IMR-90 (cell line): ENCODE measurements at regions not wholly inside any gene's neighbourhood (a gene's known extent, or its start where the extent isn't known, plus 50 kb on each side); places are given as distances from the start of the nearest gene placed in this dataset.

ENCODE experiments used
- ATAC-seq: fragments of 200-7000 bp; cut with Tn5 transposase; 2 replicates; pipeline ENCODE4 v1.9.1; 2020; ENCODE audit warnings: low read depth, mild to moderate bottlenecking, moderate library complexity
- BruUV-seq: library from RNA; stranded (reverse); fragments of 400-500 nt; replicated peaks from 2 replicates; lab custom pipeline; 2021; lab: Mats Ljungman, UMichigan
- CTCF ChIA-PET: fragments of 300-600 bp; formaldehyde crosslinking; extraction: SDS; loops from one replicate; lab custom pipeline; 2021; ENCODE audit warnings: antibody characterized with exemption; lab: Yijun Ruan, JAX
- POLR2A ChIA-PET: fragments of 300-600 bp; sonication (Branson Sonifier 250); formaldehyde crosslinking; loops from one replicate; lab custom pipeline; 2022; ENCODE audit warnings: antibody characterized with exemption; ENCODE audit not compliant: unreplicated experiment; lab: Charles Lee
- DNase-seq: peaks from one replicate; pipeline ENCODE4 v3.0.0; 2013
- H2AFZ ChIP-seq: replicated peaks from 2 replicates; pipeline ENCODE3; 2013; ENCODE audit warnings: low read length, mild to moderate bottlenecking; ENCODE audit not compliant: poor library complexity
- H2AK5ac ChIP-seq: 2 replicates; pipeline ENCODE4 v1.6.1; 2013; ENCODE audit warnings: low read depth, low read length, inconsistent platforms
- H2AK9ac ChIP-seq: replicated peaks from 2 replicates; pipeline ENCODE3; 2013; ENCODE audit warnings: mild to moderate bottlenecking, low read depth, low read length, moderate library complexity; ENCODE audit not compliant: poor library complexity
- H2BK120ac ChIP-seq: 2 replicates; pipeline ENCODE4 v1.6.1; 2013; ENCODE audit warnings: low read depth, low read length, inconsistent platforms
- H2BK15ac ChIP-seq: 3 replicates; pipeline ENCODE4 v1.6.1; 2013; ENCODE audit warnings: low read depth, low read length, inconsistent platforms
- H2BK20ac ChIP-seq: 2 replicates; pipeline ENCODE4 v1.6.1; 2013; ENCODE audit warnings: low read depth, mild to moderate bottlenecking, inconsistent platforms, low read length, moderate library complexity
- H2BK5ac ChIP-seq: 2 replicates; pipeline ENCODE4 v1.6.1; 2013; ENCODE audit warnings: mild to moderate bottlenecking, low read depth, low read length, inconsistent platforms; ENCODE audit not compliant: poor library complexity, severe bottlenecking
- H3K14ac ChIP-seq: replicated peaks from 2 replicates; pipeline ENCODE4 v1.6.1; 2013; ENCODE audit warnings: low read depth, low read length, inconsistent platforms
- H3K18ac ChIP-seq: 2 replicates; pipeline ENCODE4 v1.6.1; 2013; ENCODE audit warnings: low read depth, low read length, control low read depth
- H3K23ac ChIP-seq: 2 replicates; pipeline ENCODE4 v1.6.1; 2013; ENCODE audit warnings: low read depth, low read length, inconsistent platforms
- H3K27ac ChIP-seq: 2 replicates; pipeline ENCODE4 v1.5.1; 2013; ENCODE audit warnings: mild to moderate bottlenecking, control low read depth, low read length; ENCODE audit not compliant: insufficient read depth
- H3K27me3 ChIP-seq: 2 replicates; pipeline ENCODE4 v1.6.1; 2013; ENCODE audit warnings: low read length; ENCODE audit not compliant: control insufficient read depth, insufficient read depth
- H3K36me3 ChIP-seq: 2 replicates; pipeline ENCODE4 v1.6.1; 2013; ENCODE audit warnings: low read length, mixed read lengths; ENCODE audit not compliant: control insufficient read depth, insufficient read depth
- H3K4ac ChIP-seq: 2 replicates; pipeline ENCODE4 v1.6.1; 2013; ENCODE audit warnings: low read depth, low read length, inconsistent platforms
- H3K4me1 ChIP-seq: 2 replicates; pipeline ENCODE4 v1.6.1; 2013; ENCODE audit warnings: low read length, mixed read lengths; ENCODE audit not compliant: control insufficient read depth, insufficient read depth
- H3K4me2 ChIP-seq: 2 replicates; pipeline ENCODE4 v1.6.1; 2013; ENCODE audit warnings: low read depth, mild to moderate bottlenecking, control low read depth, low read length, moderate library complexity
- H3K4me3 ChIP-seq: 2 replicates; pipeline ENCODE4 v1.5.1; 2013; ENCODE audit warnings: low read depth, mild to moderate bottlenecking, control low read depth, low read length, moderate library complexity; ENCODE audit not compliant: insufficient read depth
- H3K56ac ChIP-seq: 2 replicates; pipeline ENCODE4 v1.6.1; 2013; ENCODE audit warnings: low read length, inconsistent platforms; ENCODE audit not compliant: insufficient read depth; ENCODE audit errors: extremely low read depth
- H3K79me1 ChIP-seq, 2 experiments: 2 replicates each; pipeline ENCODE4 v1.6.1; 2013; ENCODE audit warnings: low read length in 2 of 2, inconsistent platforms in 1 of 2, low read depth in 1 of 2
- H3K9ac ChIP-seq: 2 replicates; pipeline ENCODE4 v1.6.1; 2013; ENCODE audit warnings: low read depth, low read length, control low read depth
- H3K9me1 ChIP-seq: 2 replicates; pipeline ENCODE4 v1.6.1; 2013; ENCODE audit warnings: low read length, inconsistent platforms; ENCODE audit not compliant: insufficient read depth
- H3K9me3 ChIP-seq: 2 replicates; pipeline ENCODE4 v1.6.1; 2013; ENCODE audit warnings: low read length; ENCODE audit not compliant: control insufficient read depth, insufficient read depth
- H4K20me1 ChIP-seq: 2 replicates; pipeline ENCODE4 v1.6.1; 2013; ENCODE audit warnings: low read length, inconsistent platforms; ENCODE audit not compliant: insufficient read depth
- H4K5ac ChIP-seq: 2 replicates; pipeline ENCODE4 v1.6.1; 2013; ENCODE audit warnings: mild to moderate bottlenecking, low read depth, low read length, control low read depth
- H4K8ac ChIP-seq, 2 experiments: 2 replicates each; pipeline ENCODE4 v1.6.1; 2013; ENCODE audit warnings: low read depth in 2 of 2, low read length in 2 of 2, control low read depth in 1 of 2, inconsistent platforms in 1 of 2
- H4K91ac ChIP-seq: 2 replicates; pipeline ENCODE4 v1.6.1; 2013; ENCODE audit warnings: low read depth, low read length, inconsistent platforms; ENCODE audit not compliant: insufficient read depth
- BHLHE40 ChIP-seq: fragments of 150-350 bp; IDR thresholded peaks from 2 replicates; pipeline ENCODE4 v1.6.1; 2016; ENCODE audit warnings: mild to moderate bottlenecking, low read depth, low read length
- CEBPB ChIP-seq: IDR thresholded peaks from 2 replicates; pipeline ENCODE4 v1.6.1; 2012; ENCODE audit warnings: low read depth, low read length, improper control_type of control experiment
- CHD1 ChIP-seq: IDR thresholded peaks from 2 replicates; pipeline ENCODE4 v1.6.1; 2012; ENCODE audit warnings: low read depth, low read length, improper control_type of control experiment
- FOS ChIP-seq: fragments of 150-350 bp; IDR thresholded peaks from 2 replicates; pipeline ENCODE4 v1.6.1; 2016; ENCODE audit warnings: low read depth, low read length
- MXI1 ChIP-seq: IDR thresholded peaks from 2 replicates; pipeline ENCODE4 v1.6.1; 2012; ENCODE audit warnings: low read depth, mild to moderate bottlenecking, low read length, moderate library complexity, borderline replicate concordance
- POLR2A ChIP-seq: IDR thresholded peaks from 2 replicates; pipeline ENCODE4 v1.6.1; 2012; ENCODE audit warnings: mild to moderate bottlenecking, low read depth, low read length
- RAD21 ChIP-seq: IDR thresholded peaks from 2 replicates; pipeline ENCODE4 v1.6.1; 2012; ENCODE audit warnings: low read length, improper control_type of control experiment
- RCOR1 ChIP-seq: IDR thresholded peaks from 2 replicates; pipeline ENCODE4 v1.6.1; 2012; ENCODE audit warnings: mild to moderate bottlenecking, low read length, improper control_type of control experiment; ENCODE audit not compliant: insufficient replicate concordance
- RFX5 ChIP-seq: IDR thresholded peaks from 2 replicates; pipeline ENCODE4 v1.8.0; 2012; ENCODE audit warnings: low read depth, mild to moderate bottlenecking, low read length, moderate library complexity
- WGBS, 2 experiments: methylation state at CpG; one replicate each; pipeline versions ENCODE4 v1.1.5 to v1.1.7; 2013; ENCODE audit warnings: missing lambda C conversion rate in 2 of 2; ENCODE audit not compliant: insufficient read length in 1 of 2; ENCODE audit errors: extremely low coverage in 2 of 2; 5-methylcytosine and 5-hydroxymethylcytosine counted together
- dilution Hi-C: fragments of 300-500 bp; cut with HindIII; formaldehyde crosslinking; loops from one replicate; pipeline ENCODE4 v1.14.3; 2018; ENCODE audit warnings: low sequenced_read_pairs; ENCODE audit not compliant: unreplicated experiment
- in situ Hi-C: fragments of 300-500 bp; cut with MboI; formaldehyde crosslinking; loops from 3 replicates; pipeline ENCODE4 v1.14.3; 2019; ENCODE audit warnings: low sequenced_read_pairs, inconsistent platforms, mixed read lengths
- intact Hi-C: fragments of 100-400 bp; cut with micrococcal nuclease; formaldehyde crosslinking; loops from 2 replicates; pipeline ENCODE4 v1.10.0; 2022
- TF ChIP-seq, protein P1 (sequence below): fragments of 150-350 bp; IDR thresholded peaks from 2 replicates; pipeline ENCODE4 v1.6.1; 2017; ENCODE audit warnings: mild to moderate bottlenecking, antibody characterized with exemption, low read length, low read depth
- TF ChIP-seq, protein P2 (sequence below): conservative IDR thresholded peaks from 2 replicates; pipeline ENCODE4 v1.5.1; 2012; ENCODE audit warnings: mild to moderate bottlenecking, low read depth, low read length, improper control_type of control experiment

DNA sequence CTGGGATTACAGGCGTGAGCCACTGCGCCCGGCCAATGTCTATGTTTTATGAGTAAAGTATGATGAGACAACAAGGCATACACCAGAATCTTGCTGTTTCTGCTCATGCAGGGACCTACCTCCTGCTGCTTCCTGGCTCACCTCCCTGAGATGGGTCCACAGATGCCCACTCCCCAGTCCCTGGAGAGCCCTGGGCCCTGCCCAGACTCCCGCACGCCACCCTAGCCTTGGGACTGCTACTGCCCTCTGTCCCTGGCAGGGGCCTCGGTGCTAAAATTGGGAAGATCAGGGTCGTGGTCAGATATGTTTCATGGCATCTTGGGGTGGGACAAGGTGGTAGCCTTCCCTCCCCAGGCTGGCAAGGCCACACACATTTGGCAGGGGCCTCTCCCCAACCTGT is 84.3 kb upstream of the BCOR start:
- no peak for DNase-seq
- Histone ChIP-seq H2AFZ (no peak overlapping the region), H3K9me1 (no peaks in the 10 kb centered on the region), H2AK5ac (no peak overlapping the region), H3K4me2 (no peak overlapping the region), H3K4me3 (no peak overlapping the region), H3K9ac (no peak overlapping the region), H4K5ac (no peak overlapping the region), H3K4me1 (no peaks in the 10 kb centered on the region), H3K23ac (no peak overlapping the region), H4K8ac (no peak overlapping the region), H3K9me3 (peaks cover 11% of the 10 kb centered on the region), H3K56ac (no peak overlapping the region), H3K27ac (no peak overlapping the region), H4K91ac (no peak overlapping the region), H3K4ac (no peak overlapping the region), H2BK120ac (no peak overlapping the region), H2AK9ac (no peak overlapping the region), H2BK5ac (no peak overlapping the region), H4K20me1 (no peaks in the 10 kb centered on the region), H3K79me1 (no peaks in the 10 kb centered on the region), H2BK20ac (no peak overlapping the region), H3K27me3 (peaks cover 2% of the 10 kb centered on the region; the same call in 1 of the 2 replicates), H3K18ac (no peak overlapping the region), H3K36me3 (no peaks in the 10 kb centered on the region), H2BK15ac (no peak overlapping the region), H3K14ac (no peak overlapping the region)
- ChIA-PET POLR2A (no interaction called here), CTCF (no interaction called here)
- intact Hi-C loops: no loop called here
- in situ Hi-C loops: no loop called here
- ATAC-seq: no peak
- WGBS, 2 experiments: no CpG with 5 or more reads among the region's 7 CpGs
- TF ChIP-seq MXI1 (no peak), CEBPB (no peak), RAD21 (no peak), POLR2A (no peak), CHD1 (no peak), RCOR1 (no peak), FOS (no peak), BHLHE40 (no peak), RFX5 (no peak)
- TF ChIP-seq, protein P1, sequence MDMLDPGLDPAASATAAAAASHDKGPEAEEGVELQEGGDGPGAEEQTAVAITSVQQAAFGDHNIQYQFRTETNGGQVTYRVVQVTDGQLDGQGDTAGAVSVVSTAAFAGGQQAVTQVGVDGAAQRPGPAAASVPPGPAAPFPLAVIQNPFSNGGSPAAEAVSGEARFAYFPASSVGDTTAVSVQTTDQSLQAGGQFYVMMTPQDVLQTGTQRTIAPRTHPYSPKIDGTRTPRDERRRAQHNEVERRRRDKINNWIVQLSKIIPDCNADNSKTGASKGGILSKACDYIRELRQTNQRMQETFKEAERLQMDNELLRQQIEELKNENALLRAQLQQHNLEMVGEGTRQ: no peak
- TF ChIP-seq, protein P2, sequence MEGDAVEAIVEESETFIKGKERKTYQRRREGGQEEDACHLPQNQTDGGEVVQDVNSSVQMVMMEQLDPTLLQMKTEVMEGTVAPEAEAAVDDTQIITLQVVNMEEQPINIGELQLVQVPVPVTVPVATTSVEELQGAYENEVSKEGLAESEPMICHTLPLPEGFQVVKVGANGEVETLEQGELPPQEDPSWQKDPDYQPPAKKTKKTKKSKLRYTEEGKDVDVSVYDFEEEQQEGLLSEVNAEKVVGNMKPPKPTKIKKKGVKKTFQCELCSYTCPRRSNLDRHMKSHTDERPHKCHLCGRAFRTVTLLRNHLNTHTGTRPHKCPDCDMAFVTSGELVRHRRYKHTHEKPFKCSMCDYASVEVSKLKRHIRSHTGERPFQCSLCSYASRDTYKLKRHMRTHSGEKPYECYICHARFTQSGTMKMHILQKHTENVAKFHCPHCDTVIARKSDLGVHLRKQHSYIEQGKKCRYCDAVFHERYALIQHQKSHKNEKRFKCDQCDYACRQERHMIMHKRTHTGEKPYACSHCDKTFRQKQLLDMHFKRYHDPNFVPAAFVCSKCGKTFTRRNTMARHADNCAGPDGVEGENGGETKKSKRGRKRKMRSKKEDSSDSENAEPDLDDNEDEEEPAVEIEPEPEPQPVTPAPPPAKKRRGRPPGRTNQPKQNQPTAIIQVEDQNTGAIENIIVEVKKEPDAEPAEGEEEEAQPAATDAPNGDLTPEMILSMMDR: no peak
- BruUV-seq: no TSS peak
- dilution Hi-C loops: no loop called here
